ENCODE measurements at regions not wholly inside any gene's neighbourhood (a gene's known extent, or its start where the extent isn't known, plus 50 kb on each side); places are given as distances from the start of the nearest gene placed in this dataset.

GRCh38 chr17:79417476-79417988 lies 193.3 kb downstream of the RBFOX3 start:
- no peak overlapping the region for H3K4me3 ChIP-seq (ENCODE audit: low read length)
- no peak for DNase-seq (ENCODE audit: low read depth)
- TF ChIP-seq CTCF (IDR thresholded peaks at IDR 0.05; ENCODE audit: insufficient read depth, low read depth, low read length, missing control alignments) = no peak

DNA sequence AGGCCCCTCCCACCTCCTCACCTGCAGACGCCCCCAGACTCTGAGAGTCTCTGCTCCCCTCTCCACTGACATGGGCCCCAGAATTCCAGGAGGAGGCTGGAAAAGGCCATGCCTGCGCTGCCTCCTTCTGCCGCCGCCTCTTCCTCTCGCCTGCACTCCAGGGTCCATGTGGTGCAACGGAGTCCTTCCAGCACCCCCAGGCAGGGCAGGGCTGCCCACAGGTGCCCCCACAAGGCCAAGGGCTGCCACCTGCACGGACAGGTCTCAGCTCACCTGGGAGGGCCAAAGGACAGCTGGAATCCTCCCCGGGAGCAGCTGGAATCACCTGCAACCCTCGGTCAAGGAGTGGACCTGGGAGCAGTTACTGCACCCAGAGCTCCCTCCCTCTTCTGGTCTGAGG lies 194.9 kb downstream of the RBFOX3 start:
- H3K4me3 ChIP-seq (ENCODE audit: low read length) = no peak overlapping the region
- no peak for TF ChIP-seq CTCF (IDR thresholded peaks at IDR 0.05; ENCODE audit: insufficient read depth, low read depth, low read length, missing control alignments)
- DNase-seq (ENCODE audit: low read depth) = no peak

DNA sequence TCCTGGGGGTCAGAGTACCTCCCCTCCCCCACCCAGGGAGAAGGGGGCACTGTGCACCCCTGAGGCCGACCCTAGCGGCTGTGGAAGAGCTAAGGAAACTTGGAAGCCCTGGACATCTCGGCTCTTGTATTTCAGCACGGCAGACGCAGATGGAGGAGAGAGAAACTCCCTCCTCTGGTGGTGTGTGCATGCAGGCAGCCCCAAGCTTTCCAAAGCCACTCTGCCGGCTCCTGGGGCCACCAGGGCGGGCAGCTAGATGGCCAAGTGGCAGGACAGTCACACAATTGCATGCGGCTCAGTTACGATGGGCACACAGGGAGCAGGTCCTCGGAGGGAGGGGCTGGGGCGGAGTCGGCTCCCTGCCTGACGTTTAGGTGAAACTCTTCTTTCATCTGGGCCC lies 195.5 kb downstream of the RBFOX3 start:
- TF ChIP-seq CTCF (IDR thresholded peaks at IDR 0.05; ENCODE audit: insufficient read depth, low read depth, low read length, missing control alignments) = no peak
- H3K4me3 ChIP-seq (ENCODE audit: low read length) = no peak overlapping the region
- DNase-seq (ENCODE audit: low read depth) = no peak

GRCh38 chr17:79414793-79415211 lies 196.0 kb downstream of the RBFOX3 start:
- no peak for TF ChIP-seq CTCF (IDR thresholded peaks at IDR 0.05; ENCODE audit: insufficient read depth, low read depth, low read length, missing control alignments)
- H3K4me3 ChIP-seq (ENCODE audit: low read length) = no peak overlapping the region
- no peak for DNase-seq (ENCODE audit: low read depth)

GRCh38 chr17:79414063-79414792 lies 196.6 kb downstream of the RBFOX3 start:
- TF ChIP-seq CTCF (IDR thresholded peaks at IDR 0.05; ENCODE audit: insufficient read depth, low read depth, low read length, missing control alignments) = no peak
- DNase-seq (ENCODE audit: low read depth) = no peak
- H3K4me3 ChIP-seq (ENCODE audit: low read length) = no peak overlapping the region

- DNase-seq (ENCODE audit: low read depth) = no peak
- H3K4me3 ChIP-seq (ENCODE audit: low read length) = no peak overlapping the region
- TF ChIP-seq CTCF (IDR thresholded peaks at IDR 0.05; ENCODE audit: insufficient read depth, low read depth, low read length, missing control alignments) = no peak
Measured at GRCh38 chr17:79413611-79414010, 197.2 kb downstream of the RBFOX3 start.

DNA sequence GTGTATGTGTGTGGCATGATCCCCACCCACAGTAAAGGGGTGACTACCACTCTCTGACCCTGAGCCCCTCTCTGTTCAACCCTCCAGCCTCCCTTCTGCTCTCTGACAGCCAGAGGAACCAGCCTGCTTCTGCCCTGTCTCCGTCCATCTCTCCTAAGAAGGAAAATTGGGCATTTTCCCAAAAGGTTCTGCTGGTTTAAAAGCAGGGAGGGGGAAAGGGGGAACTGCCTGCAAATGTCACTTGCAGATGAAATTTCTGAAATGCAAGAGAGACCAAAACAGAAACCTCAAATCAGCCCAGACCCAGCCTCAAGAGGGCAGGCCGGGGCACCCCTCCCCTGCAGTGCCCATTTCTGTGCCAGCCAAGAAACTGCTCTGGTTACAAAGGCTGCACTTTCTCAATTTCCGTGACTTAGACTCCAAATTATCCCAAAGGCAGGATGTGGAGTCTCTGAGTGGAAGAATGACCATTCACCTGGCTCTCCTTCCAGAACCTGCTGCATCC lies 197.9 kb downstream of the RBFOX3 start:
- no peak overlapping the region for H3K4me3 ChIP-seq (ENCODE audit: low read length)
- DNase-seq (ENCODE audit: low read depth) = no peak
- TF ChIP-seq CTCF (IDR thresholded peaks at IDR 0.05; ENCODE audit: insufficient read depth, low read depth, low read length, missing control alignments) = no peak
